ENCODE measurements at regions not wholly inside any gene's neighbourhood (a gene's known extent, or its start where the extent isn't known, plus 50 kb on each side); places are given as distances from the start of the nearest gene placed in this dataset.
"Not testable (repeated sequence)": the region's sequence is repeated elsewhere in the genome, so short reads cannot be mapped to it uniquely, and the experiment has no call there.

DNA sequence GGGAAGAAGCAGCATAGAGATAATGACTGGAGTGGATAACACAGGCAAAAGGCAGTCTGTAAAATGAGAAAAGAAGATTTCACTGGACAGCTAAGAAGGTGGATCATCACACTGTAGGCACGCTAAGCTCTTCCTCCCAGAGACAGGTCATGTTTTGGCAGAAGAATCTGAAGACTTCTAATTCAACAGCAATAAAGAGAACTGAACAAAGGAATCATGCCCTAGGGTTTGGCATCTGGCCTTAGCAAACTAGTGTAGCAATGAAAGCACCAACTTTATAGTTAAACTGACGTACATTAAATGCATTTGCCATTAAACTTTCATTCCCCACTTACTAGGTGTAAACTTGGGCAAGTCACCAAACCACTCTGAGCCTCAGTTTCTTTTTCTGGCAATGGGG, 84.4 kb upstream of the SEM1 start:
- H3K9me3 ChIP-seq, result no peaks in the 10 kb centered on the region
- DNase-seq (no peak), ATAC-seq (no peak)
- no peaks in the 10 kb centered on the region for H3K36me3 ChIP-seq
- no peaks in the 10 kb centered on the region for H3K27me3 ChIP-seq
- WGBS, 4 donors, result 86 to 91% (median 88%) methylated on average over 2 of the region's 2 CpGs
- intact Hi-C loops (cut with DNase I), result no loop called here
- H3K27ac ChIP-seq, result no peak overlapping the region
- TF ChIP-seq CTCF (IDR thresholded peaks at IDR 0.05) (no peak), POLR2A (IDR thresholded peaks at IDR 0.05) (no peak)
- H3K4me3 ChIP-seq, result no peak overlapping the region
- H3K4me1 ChIP-seq, result no peaks in the 10 kb centered on the region

DNA sequence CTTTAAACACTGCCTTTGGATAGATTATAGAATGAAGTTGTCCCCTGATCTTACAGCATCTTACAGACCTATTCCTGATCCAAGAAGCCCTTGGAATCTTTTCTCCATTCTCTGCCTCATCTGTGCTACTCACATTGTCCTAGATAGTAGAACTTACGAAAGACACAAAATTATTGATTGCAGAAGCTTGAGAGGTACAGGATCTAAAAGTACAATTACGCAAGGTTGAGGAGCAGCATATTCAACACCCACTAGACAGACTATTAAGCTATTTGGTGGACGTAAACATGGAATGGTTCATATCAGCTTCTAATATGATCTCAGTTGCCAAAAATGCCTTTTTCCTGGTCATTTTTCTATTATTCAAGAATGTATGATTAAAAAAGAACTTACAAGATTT, 90.5 kb upstream of the SEM1 start:
- intact Hi-C loops (cut with DNase I), result no loop called here
- no peak overlapping the region for H3K4me3 ChIP-seq
- no peak for ATAC-seq
- peaks cover 0 to 12% (median 0%) of the 10 kb centered on the region in 9 donors for H3K27me3 ChIP-seq
- TF ChIP-seq CTCF (IDR thresholded peaks at IDR 0.05), result no peak
- no peak for TF ChIP-seq POLR2A (IDR thresholded peaks at IDR 0.05)
- H3K4me1 ChIP-seq, result no peaks in the 10 kb centered on the region
- H3K27ac ChIP-seq, result no peak overlapping the region
- no peaks in the 10 kb centered on the region for H3K36me3 ChIP-seq
- H3K9me3 ChIP-seq, result no peaks in the 10 kb centered on the region
- no peak for DNase-seq
- 84 to 91% (median 88%) methylated on average over 3 of the region's 3 CpGs for WGBS, 4 donors

DNA sequence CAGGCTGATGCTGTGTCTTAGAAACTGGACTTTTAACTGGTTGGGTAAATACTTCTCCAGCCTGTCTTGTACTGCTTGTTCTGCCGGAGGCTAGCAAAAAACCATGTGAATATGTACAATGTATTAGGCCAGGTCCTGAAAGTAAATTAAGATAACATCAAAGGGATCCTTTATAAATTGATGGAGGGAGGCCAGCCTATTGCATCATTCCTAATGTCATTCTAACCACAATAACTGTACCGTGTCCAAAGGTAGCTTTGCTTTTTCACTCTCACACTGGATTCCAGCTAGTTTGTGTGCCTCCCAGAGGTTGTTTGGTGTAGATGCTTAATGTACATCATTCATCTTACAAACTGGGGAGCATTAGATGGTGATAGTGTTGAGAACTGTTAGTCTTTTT, 91.2 kb upstream of the SEM1 start:
- no peak for ATAC-seq
- intact Hi-C loops (cut with DNase I), result no loop called here

DNA sequence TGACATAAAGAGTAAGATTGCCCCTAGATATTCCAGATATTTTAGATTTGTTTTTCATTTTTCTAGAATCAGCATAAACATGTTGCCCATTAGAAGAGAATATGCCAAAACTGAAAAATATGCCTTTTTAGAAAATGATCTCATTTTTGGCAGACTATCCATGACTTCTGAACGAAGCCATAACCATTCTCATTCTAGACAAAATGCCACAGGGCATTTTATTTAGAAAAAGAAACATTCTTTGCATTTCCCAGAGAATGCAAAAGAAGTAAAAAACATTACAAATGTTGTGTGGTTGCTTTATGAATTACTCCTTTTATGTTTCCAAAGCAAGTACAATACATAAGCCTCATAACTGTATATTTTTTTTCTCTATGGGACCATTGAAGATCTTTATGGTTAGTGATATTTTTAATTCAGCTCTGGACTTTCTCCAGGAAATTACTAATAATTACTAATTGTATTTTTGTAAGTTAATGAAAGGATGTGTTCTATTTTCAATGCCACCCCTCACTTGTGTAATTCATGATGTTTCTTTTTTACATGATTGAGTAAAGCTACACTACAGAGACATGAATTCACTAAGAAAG, 109.6 kb upstream of the SEM1 start:
- intact Hi-C loops (cut with DNase I), result no loop called here
- DNase-seq (no peak), ATAC-seq (no peak)
- Histone ChIP-seq H3K27me3 (no peaks in the 10 kb centered on the region), H3K9me3 (peaks cover 0 to 4% (median 0%) of the 10 kb centered on the region in 12 donors), H3K36me3 (no peaks in the 10 kb centered on the region), H3K27ac (no peak overlapping the region), H3K4me1 (no peaks in the 10 kb centered on the region), H3K4me3 (no peak overlapping the region)
- TF ChIP-seq POLR2A (IDR thresholded peaks at IDR 0.05) (no peak), CTCF (IDR thresholded peaks at IDR 0.05) (no peak)
- 23 to 35% (median 28%) methylated on average over 1 of the region's 1 CpG for WGBS, 4 donors

More for the DNA sequence above, 91.2 kb upstream of the SEM1 start:
- Histone ChIP-seq H3K36me3 (no peaks in the 10 kb centered on the region), H3K4me1 (no peaks in the 10 kb centered on the region), H3K27me3 (peaks cover 0 to 12% (median 0%) of the 10 kb centered on the region in 9 donors), H3K9me3 (no peaks in the 10 kb centered on the region), H3K27ac (no peak overlapping the region), H3K4me3 (no peak overlapping the region)
- WGBS, 4 donors, result 54 to 70% (median 61%) methylated on average over 2 of the region's 2 CpGs
- DNase-seq, result no peak
- no peak for TF ChIP-seq POLR2A (IDR thresholded peaks at IDR 0.05)
- no peak for TF ChIP-seq CTCF (IDR thresholded peaks at IDR 0.05)

DNA sequence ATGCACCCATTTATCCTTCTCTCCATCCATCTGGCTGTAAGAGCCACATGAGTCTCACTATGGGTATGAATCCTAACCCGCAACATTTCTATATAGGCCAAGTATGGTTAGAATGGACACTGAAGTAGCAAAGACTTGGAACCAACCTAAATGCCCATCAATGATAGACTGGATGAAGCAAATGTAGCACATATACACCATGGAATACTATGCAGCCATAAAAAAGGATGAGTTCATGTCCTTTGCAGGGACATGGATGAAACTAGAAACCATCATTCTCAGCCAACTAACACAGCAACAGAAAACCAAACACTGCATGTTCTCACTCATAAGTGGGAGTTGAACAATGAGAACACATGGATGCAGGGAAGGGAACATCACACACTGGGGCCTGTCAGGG, 111.5 kb upstream of the SEM1 start:
- 98 to 100% (median 100%) methylated on average over 1 of the region's 1 CpG for WGBS, 4 donors
- H3K9me3 ChIP-seq; intact Hi-C loops (cut with DNase I); DNase-seq; H3K27ac ChIP-seq; H3K4me1 ChIP-seq; H3K4me3 ChIP-seq; H3K27me3 ChIP-seq; ATAC-seq; H3K36me3 ChIP-seq: not testable (repeated sequence)
